Ectodermal cell (in vitro differentiated cells): ENCODE measurements at regions not wholly inside any gene's neighbourhood (a gene's known extent, or its start where the extent isn't known, plus 50 kb on each side); places are given as distances from the start of the nearest gene placed in this dataset.

ENCODE experiments used
- H3K27ac ChIP-seq: 2 replicates; pipeline ENCODE4 v1.7.0; 2013; ENCODE audit warnings: mild to moderate bottlenecking, low read depth, low read length; ENCODE audit not compliant: insufficient read depth, poor library complexity, severe bottlenecking
- H3K27me3 ChIP-seq: 2 replicates; pipeline ENCODE4 v1.7.0; 2013; ENCODE audit warnings: mild to moderate bottlenecking, low read length; ENCODE audit not compliant: insufficient read depth, control insufficient read depth, poor library complexity, severe bottlenecking
- H3K36me3 ChIP-seq: one replicate; pipeline ENCODE4 v1.7.0; 2013; ENCODE audit warnings: low read length; ENCODE audit not compliant: control insufficient read depth, insufficient read depth
- H3K4me1 ChIP-seq: one replicate; pipeline ENCODE4 v1.7.0; 2013; ENCODE audit warnings: low read length; ENCODE audit not compliant: control insufficient read depth, insufficient read depth
- H3K4me3 ChIP-seq: 2 replicates; pipeline ENCODE4 v1.7.0; 2013; ENCODE audit warnings: low read depth, low read length, control low read depth; ENCODE audit not compliant: insufficient read depth
- H3K9me3 ChIP-seq: 2 replicates; pipeline ENCODE4 v1.7.0; 2013; ENCODE audit warnings: mild to moderate bottlenecking, low read length, moderate library complexity; ENCODE audit not compliant: control insufficient read depth
- WGBS, 2 experiments: methylation state at CpG; one replicate each; pipeline ENCODE4 v1.1.7; 2013; ENCODE audit warnings: missing lambda C conversion rate in 2 of 2; 5-methylcytosine and 5-hydroxymethylcytosine counted together

DNA sequence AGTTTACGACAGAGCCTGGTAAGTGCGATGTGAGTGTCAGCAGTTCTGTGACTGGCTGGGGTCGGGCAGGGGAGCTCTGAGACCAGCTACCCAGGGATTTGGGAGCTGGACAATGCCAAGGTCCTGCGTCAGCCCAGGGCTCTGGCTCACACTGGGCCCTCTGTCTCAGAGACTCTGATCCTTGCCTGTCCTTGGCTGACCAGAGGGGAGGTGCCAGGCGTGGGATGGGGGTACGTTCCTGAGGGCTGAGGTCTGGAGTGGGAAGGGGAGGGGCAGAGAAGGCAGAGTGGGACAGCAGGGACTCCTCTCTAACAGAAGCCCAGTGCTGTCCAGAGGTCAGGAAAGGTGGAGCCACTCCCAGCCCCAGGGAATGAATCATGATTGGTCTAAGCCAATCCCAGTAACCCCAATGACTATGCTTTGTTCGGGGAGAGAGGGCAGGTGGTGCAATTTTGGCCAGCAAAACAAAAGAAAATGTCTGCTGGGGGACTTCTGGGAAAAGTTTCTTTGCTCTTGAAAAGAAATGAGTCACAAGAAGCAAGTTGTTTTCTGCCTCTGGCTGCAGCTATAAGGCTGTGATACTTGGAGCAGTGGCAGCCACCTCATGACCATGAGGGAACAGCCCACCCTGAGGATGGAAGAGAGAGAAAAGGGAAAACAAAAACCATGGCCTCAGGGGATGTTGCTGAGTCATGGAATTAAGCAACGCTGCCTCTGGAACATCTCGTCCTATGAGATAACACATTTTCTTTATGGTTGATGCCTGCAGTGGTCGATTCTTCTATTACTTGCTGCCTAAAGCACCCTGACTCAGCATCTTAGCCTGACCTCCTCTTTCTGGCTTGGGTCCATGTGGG, 108.3 kb downstream of the CHST1 start:
- 83 to 87% methylated on average over 10 of the region's 10 CpGs for WGBS, 2 experiments
- no peaks in the 10 kb centered on the region for H3K36me3 ChIP-seq
- no peak overlapping the region for H3K27ac ChIP-seq
- H3K27me3 ChIP-seq: no peaks in the 10 kb centered on the region
- no peak overlapping the region for H3K4me3 ChIP-seq
- H3K4me1 ChIP-seq: no peaks in the 10 kb centered on the region
- H3K9me3 ChIP-seq: no peaks in the 10 kb centered on the region

GRCh38 chr11:45554230-45554967, 111.0 kb downstream of the CHST1 start:
- 86 to 91% methylated on average over 14 of the region's 14 CpGs for WGBS, 2 experiments

GRCh38 chr11:45553383-45553936, 112.0 kb downstream of the CHST1 start:
- no peaks in the 10 kb centered on the region for H3K4me1 ChIP-seq
- no peaks in the 10 kb centered on the region for H3K9me3 ChIP-seq
- no peak overlapping the region for H3K27ac ChIP-seq
- no peak overlapping the region for H3K4me3 ChIP-seq
- 88% methylated on average over 9 of the region's 9 CpGs for WGBS, 2 experiments
- H3K36me3 ChIP-seq: no peaks in the 10 kb centered on the region
- H3K27me3 ChIP-seq: no peaks in the 10 kb centered on the region

More at GRCh38 chr11:45554230-45554967, 111.0 kb downstream of the CHST1 start:
- no peak overlapping the region for H3K4me3 ChIP-seq
- H3K4me1 ChIP-seq: no peaks in the 10 kb centered on the region
- H3K27me3 ChIP-seq: no peaks in the 10 kb centered on the region
- H3K36me3 ChIP-seq: no peaks in the 10 kb centered on the region
- no peak overlapping the region for H3K27ac ChIP-seq
- H3K9me3 ChIP-seq: no peaks in the 10 kb centered on the region

DNA sequence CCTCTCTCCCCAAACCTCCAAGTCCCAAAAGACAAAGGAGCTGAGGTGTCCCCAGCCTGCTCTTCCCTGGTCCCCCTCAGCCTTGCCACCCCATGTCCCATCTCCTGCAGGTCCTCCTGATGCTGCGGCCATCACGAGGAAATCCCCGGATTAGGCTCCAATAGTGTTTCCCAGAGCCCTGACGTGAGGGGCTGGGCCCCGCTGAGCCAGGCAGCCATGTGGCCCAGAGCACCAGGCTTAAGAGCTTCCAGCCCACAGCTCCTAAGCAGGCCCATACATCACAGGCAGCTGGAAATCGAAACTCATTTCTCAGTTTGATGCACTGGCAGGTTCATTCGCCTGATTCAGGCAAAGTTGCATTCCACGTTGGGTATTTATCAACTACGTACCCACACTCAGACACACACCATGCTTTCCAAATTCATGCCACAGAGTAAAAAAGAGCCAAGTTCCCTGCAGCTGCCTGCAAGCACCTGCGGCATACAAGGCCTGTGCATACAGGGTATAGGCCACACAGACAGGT, 114.2 kb downstream of the CHST1 start:
- H3K4me3 ChIP-seq: no peak overlapping the region
- no peaks in the 10 kb centered on the region for H3K27me3 ChIP-seq
- no peaks in the 10 kb centered on the region for H3K9me3 ChIP-seq
- H3K36me3 ChIP-seq: no peaks in the 10 kb centered on the region
- H3K4me1 ChIP-seq: no peaks in the 10 kb centered on the region
- 76 to 81% methylated on average over 10 of the region's 10 CpGs for WGBS, 2 experiments
- H3K27ac ChIP-seq: no peak overlapping the region

- H3K27me3 ChIP-seq: no peaks in the 10 kb centered on the region
- H3K9me3 ChIP-seq: no peaks in the 10 kb centered on the region
- WGBS, 2 experiments: 62 to 67% methylated on average over 6 of the region's 6 CpGs
- H3K27ac ChIP-seq: no peak overlapping the region
- H3K36me3 ChIP-seq: no peaks in the 10 kb centered on the region
- no peak overlapping the region for H3K4me3 ChIP-seq
- H3K4me1 ChIP-seq: no peaks in the 10 kb centered on the region
Measured at GRCh38 chr11:45549257-45549656, 116.2 kb downstream of the CHST1 start.

DNA sequence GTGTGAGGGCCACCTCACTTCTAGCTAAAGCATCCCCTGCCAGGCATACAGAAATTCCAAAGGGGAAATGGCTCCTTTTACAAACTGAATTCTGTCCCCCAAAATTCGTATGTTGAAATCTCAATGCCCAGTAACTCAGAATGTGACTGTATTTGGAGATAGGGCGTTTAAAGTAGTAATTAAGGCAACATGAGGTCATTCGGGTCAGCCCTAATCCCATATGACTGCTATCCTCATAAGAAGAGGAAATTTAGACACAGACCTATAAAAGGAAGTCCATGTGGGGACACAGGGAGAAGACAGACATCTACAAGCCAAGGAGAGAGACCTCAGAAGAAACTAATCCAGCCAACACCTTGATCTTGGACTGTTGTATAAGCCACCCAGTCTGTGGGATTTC, 119.1 kb downstream of the CHST1 start:
- 72 to 73% methylated on average over 3 of the region's 3 CpGs for WGBS, 2 experiments
- no peaks in the 10 kb centered on the region for H3K36me3 ChIP-seq
- no peak overlapping the region for H3K27ac ChIP-seq
- no peaks in the 10 kb centered on the region for H3K9me3 ChIP-seq
- no peak overlapping the region for H3K4me3 ChIP-seq
- no peaks in the 10 kb centered on the region for H3K4me1 ChIP-seq
- no peaks in the 10 kb centered on the region for H3K27me3 ChIP-seq

DNA sequence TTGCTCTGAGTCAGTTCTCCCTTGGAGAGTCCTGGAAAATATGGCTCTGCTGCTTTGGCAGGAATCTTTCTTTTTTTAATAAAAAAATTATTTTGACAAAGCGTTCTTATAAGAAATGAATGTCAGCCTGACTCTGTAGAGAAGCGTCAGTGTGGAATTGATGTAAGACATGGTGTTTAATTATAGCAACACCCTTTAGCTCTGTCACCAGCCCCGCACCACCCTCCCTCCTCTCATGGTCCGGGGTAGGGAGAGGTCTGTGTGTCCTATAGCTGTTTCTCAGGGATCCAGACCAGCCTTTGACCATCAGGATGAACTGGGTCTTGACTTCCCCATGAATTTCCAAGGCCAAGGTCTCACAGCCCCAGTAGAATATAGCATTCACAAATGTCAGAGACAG, 120.6 kb downstream of the CHST1 start:
- Histone ChIP-seq H3K36me3 (no peaks in the 10 kb centered on the region), H3K4me1 (no peaks in the 10 kb centered on the region), H3K27ac (no peak overlapping the region), H3K4me3 (no peak overlapping the region), H3K9me3 (no peaks in the 10 kb centered on the region), H3K27me3 (no peaks in the 10 kb centered on the region)
- 88% methylated on average over 2 to 4 of the region's 4 CpGs for WGBS, 2 experiments

GRCh38 chr11:45543808-45544422, 121.5 kb downstream of the CHST1 start:
- 42 to 43% methylated on average over 5 of the region's 5 CpGs for WGBS, 2 experiments
- Histone ChIP-seq H3K27me3 (no peaks in the 10 kb centered on the region), H3K36me3 (no peaks in the 10 kb centered on the region), H3K4me3 (no peak overlapping the region), H3K4me1 (no peaks in the 10 kb centered on the region), H3K27ac (no peak overlapping the region), H3K9me3 (no peaks in the 10 kb centered on the region)

GRCh38 chr11:45543081-45543480, 122.3 kb downstream of the CHST1 start:
- no peaks in the 10 kb centered on the region for H3K36me3 ChIP-seq
- no peaks in the 10 kb centered on the region for H3K4me1 ChIP-seq
- H3K27ac ChIP-seq: no peak overlapping the region
- no peaks in the 10 kb centered on the region for H3K27me3 ChIP-seq
- 81 to 95% methylated on average over 2 of the region's 2 CpGs for WGBS, 2 experiments
- no peaks in the 10 kb centered on the region for H3K9me3 ChIP-seq
- H3K4me3 ChIP-seq: no peak overlapping the region
